ENCODE measurements at regions not wholly inside any gene's neighbourhood (a gene's known extent, or its start where the extent isn't known, plus 50 kb on each side); places are given as distances from the start of the nearest gene placed in this dataset.

DNA sequence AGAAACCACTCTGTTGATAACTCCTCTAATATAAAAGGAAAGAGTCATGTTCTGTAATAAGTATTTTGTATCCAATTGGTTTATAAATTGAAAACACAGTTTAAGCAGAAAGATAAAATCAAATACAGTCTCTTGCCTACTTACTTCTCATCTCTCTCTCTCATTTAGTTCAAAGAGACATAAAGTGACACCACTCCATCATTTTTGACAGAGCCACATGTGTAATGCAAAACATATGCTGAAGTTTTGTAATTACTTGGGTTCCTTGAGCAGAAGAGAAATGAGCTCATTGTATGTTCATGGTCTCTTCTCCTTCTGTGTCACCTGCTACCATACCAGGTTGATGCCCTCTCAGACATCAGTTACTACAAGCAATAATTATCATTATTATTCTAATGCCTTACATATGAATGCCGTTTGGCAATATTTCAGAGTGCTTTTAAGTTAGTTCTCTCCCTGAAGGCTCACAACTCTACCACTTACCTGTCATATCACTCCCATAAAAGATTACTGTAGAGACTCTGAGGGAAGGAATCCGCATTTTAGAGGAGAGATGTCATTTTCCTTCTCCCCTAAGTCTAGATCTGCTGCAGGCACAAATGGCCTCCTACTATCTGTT lies 59.9 kb upstream of the SKAP2 start:
- DNase-seq (ENCODE audit: low read depth, low spot score) (no peak), ATAC-seq (no peak)
- no peak overlapping the region for H3K27ac ChIP-seq (ENCODE audit: low read length)
- ChIA-PET POLR2A (no interaction called here), CTCF (no interaction called here)
- in situ Hi-C loops (cut with HindIII; ENCODE audit: low pct_unique_long_range_greater_than_20kb, low sequenced_read_pairs) (no loop called here), intact Hi-C loops (cut with micrococcal nuclease; ENCODE audit: unreplicated experiment) (no loop called here)
- no TSS peak for BruUV-seq (replicated peaks)
- no peak overlapping the region for H3K4me3 ChIP-seq (ENCODE audit: low read depth in 2 of 2, low read length in 2 of 2)
- no peaks in the 10 kb centered on the region for H3K9me3 ChIP-seq (ENCODE audit: control insufficient read depth, insufficient read depth, low read depth, low read length)
- H3K36me3 ChIP-seq (ENCODE audit: control insufficient read depth, insufficient read depth, low read length) = no peaks in the 10 kb centered on the region
- TF ChIP-seq, protein P1, sequence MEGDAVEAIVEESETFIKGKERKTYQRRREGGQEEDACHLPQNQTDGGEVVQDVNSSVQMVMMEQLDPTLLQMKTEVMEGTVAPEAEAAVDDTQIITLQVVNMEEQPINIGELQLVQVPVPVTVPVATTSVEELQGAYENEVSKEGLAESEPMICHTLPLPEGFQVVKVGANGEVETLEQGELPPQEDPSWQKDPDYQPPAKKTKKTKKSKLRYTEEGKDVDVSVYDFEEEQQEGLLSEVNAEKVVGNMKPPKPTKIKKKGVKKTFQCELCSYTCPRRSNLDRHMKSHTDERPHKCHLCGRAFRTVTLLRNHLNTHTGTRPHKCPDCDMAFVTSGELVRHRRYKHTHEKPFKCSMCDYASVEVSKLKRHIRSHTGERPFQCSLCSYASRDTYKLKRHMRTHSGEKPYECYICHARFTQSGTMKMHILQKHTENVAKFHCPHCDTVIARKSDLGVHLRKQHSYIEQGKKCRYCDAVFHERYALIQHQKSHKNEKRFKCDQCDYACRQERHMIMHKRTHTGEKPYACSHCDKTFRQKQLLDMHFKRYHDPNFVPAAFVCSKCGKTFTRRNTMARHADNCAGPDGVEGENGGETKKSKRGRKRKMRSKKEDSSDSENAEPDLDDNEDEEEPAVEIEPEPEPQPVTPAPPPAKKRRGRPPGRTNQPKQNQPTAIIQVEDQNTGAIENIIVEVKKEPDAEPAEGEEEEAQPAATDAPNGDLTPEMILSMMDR (IDR thresholded peaks at IDR 0.05) = no peak
- TF ChIP-seq, protein P2, sequence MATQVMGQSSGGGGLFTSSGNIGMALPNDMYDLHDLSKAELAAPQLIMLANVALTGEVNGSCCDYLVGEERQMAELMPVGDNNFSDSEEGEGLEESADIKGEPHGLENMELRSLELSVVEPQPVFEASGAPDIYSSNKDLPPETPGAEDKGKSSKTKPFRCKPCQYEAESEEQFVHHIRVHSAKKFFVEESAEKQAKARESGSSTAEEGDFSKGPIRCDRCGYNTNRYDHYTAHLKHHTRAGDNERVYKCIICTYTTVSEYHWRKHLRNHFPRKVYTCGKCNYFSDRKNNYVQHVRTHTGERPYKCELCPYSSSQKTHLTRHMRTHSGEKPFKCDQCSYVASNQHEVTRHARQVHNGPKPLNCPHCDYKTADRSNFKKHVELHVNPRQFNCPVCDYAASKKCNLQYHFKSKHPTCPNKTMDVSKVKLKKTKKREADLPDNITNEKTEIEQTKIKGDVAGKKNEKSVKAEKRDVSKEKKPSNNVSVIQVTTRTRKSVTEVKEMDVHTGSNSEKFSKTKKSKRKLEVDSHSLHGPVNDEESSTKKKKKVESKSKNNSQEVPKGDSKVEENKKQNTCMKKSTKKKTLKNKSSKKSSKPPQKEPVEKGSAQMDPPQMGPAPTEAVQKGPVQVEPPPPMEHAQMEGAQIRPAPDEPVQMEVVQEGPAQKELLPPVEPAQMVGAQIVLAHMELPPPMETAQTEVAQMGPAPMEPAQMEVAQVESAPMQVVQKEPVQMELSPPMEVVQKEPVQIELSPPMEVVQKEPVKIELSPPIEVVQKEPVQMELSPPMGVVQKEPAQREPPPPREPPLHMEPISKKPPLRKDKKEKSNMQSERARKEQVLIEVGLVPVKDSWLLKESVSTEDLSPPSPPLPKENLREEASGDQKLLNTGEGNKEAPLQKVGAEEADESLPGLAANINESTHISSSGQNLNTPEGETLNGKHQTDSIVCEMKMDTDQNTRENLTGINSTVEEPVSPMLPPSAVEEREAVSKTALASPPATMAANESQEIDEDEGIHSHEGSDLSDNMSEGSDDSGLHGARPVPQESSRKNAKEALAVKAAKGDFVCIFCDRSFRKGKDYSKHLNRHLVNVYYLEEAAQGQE (IDR thresholded peaks at IDR 0.05; ENCODE audit: insufficient read depth in 1 of 2, low read depth in 2 of 2, low read length in 1 of 2) = no peak
- TF ChIP-seq SIN3A (IDR thresholded peaks at IDR 0.05; ENCODE audit: borderline replicate concordance, insufficient read depth, low read depth, low read length) (no peak), TCF7L2 (IDR thresholded peaks at IDR 0.05; ENCODE audit: low read depth, low read length) (no peak), POLR2AphosphoS5 (IDR thresholded peaks at IDR 0.05; ENCODE audit: low read depth, low read length) (no peak)
- H3K4me1 ChIP-seq (ENCODE audit: control insufficient read depth, insufficient read depth, low read length) = no peaks in the 10 kb centered on the region
- no peaks in the 10 kb centered on the region; the same call in 1 of the 2 replicates for H3K27me3 ChIP-seq (ENCODE audit: control insufficient read depth, insufficient read depth, low read length)

DNA sequence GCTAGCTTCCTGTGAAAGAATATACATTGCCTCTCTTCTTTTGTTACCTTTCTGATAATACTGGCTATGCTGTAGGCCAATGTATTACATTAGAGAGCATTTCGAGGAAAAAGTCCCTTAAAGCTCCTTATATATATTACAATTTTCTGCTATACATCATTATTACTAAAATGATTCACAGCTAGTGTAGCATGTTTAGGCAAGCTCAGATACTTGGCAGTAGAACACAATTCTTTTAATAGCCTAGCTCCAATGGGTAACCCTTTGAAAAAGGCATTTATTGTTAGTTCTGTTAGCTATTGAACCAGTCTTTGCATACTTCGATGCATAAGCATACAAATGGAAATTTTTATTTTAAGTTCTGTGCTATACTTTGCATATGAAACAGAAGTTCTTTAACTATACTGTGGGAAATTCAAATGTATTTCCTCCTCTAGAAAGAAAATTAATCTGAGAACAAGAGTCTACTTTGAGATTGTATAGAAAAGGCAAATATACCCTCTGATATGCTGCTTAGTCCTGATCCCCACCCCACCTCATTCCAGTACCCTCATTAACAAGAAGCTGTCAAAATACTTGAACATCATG lies 55.6 kb upstream of the SKAP2 start:
- Histone ChIP-seq H3K27me3 (ENCODE audit: control insufficient read depth, insufficient read depth, low read length) (peaks cover 3% of the 10 kb centered on the region; the same call in 1 of the 2 replicates), H3K4me3 (ENCODE audit: low read depth in 2 of 2, low read length in 2 of 2) (no peak overlapping the region), H3K27ac (ENCODE audit: low read length) (no peak overlapping the region), H3K9me3 (ENCODE audit: control insufficient read depth, insufficient read depth, low read depth, low read length) (no peaks in the 10 kb centered on the region), H3K36me3 (ENCODE audit: control insufficient read depth, insufficient read depth, low read length) (no peaks in the 10 kb centered on the region), H3K4me1 (ENCODE audit: control insufficient read depth, insufficient read depth, low read length) (no peaks in the 10 kb centered on the region)
- ChIA-PET POLR2A (interaction anchor here (0.6 kb wide), 1 partner anchor 22 kb away, joined by 3 read pairs; no protein-coding TSS in a partner anchor), CTCF (no interaction called here)
- ATAC-seq (no peak), DNase-seq (ENCODE audit: low read depth, low spot score) (no peak)
- no peak for TF ChIP-seq TCF7L2 (IDR thresholded peaks at IDR 0.05; ENCODE audit: low read depth, low read length)
- TF ChIP-seq SIN3A (IDR thresholded peaks at IDR 0.05; ENCODE audit: borderline replicate concordance, insufficient read depth, low read depth, low read length) = no peak
- TF ChIP-seq, protein P1 (IDR thresholded peaks at IDR 0.05) = no peak
- TF ChIP-seq, protein P2 (IDR thresholded peaks at IDR 0.05; ENCODE audit: insufficient read depth in 1 of 2, low read depth in 2 of 2, low read length in 1 of 2) = no peak
- TF ChIP-seq POLR2AphosphoS5 (IDR thresholded peaks at IDR 0.05; ENCODE audit: low read depth, low read length) = no peak
- no TSS peak for BruUV-seq (replicated peaks)
- in situ Hi-C loops (cut with HindIII; ENCODE audit: low pct_unique_long_range_greater_than_20kb, low sequenced_read_pairs) (no loop called here), intact Hi-C loops (cut with micrococcal nuclease; ENCODE audit: unreplicated experiment) (no loop called here)

Data from Panc1 (cell line).